SK-N-SH treated with all-trans-retinoic acid at 6 μM for 48 hours (cell line): ENCODE measurements at regions not wholly inside any gene's neighbourhood (a gene's known extent, or its start where the extent isn't known, plus 50 kb on each side); places are given as distances from the start of the nearest gene placed in this dataset.

Experiments used
- ARNTL ChIP-seq: fragments of 450-650 bp; formaldehyde crosslinking; IDR thresholded peaks from 2 replicates; pipeline ENCODE4 v1.5.0; 2020; ENCODE audit warnings: low read depth, mild to moderate bottlenecking, moderate library complexity, borderline replicate concordance
- GLIS3 ChIP-seq: fragments of 250-450 bp; sonication (Bioruptor Pico); IDR thresholded peaks from 2 replicates; pipeline ENCODE4 v1.5.0; 2020; ENCODE audit warnings: mild to moderate bottlenecking, moderate library complexity
- PPARA ChIP-seq: fragments of 250-450 bp; sonication (Bioruptor Pico); IDR thresholded peaks from 2 replicates; pipeline ENCODE4 v1.5.0; 2020; ENCODE audit warnings: mild to moderate bottlenecking, borderline replicate concordance
- RARB ChIP-seq: fragments of 250-450 bp; sonication (Bioruptor Pico); IDR thresholded peaks from 2 replicates; pipeline ENCODE4 v1.8.0; 2021; ENCODE audit warnings: mild to moderate bottlenecking, moderate library complexity
- TCF4 ChIP-seq: fragments of 250-450 bp; sonication (Bioruptor Pico); IDR thresholded peaks from 2 replicates; pipeline ENCODE4 v1.8.0; 2021; ENCODE audit warnings: mild to moderate bottlenecking, moderate library complexity, borderline replicate concordance
- ZC3H10 ChIP-seq: fragments of 250-450 bp; sonication (Bioruptor Pico); IDR thresholded peaks from 2 replicates; pipeline ENCODE4 v1.5.1; 2021; ENCODE audit warnings: mild to moderate bottlenecking, moderate library complexity
- ZFP30 ChIP-seq: fragments of 450-650 bp; formaldehyde crosslinking; IDR thresholded peaks from 2 replicates; pipeline ENCODE4 v1.5.0; 2022; ENCODE audit warnings: mild to moderate bottlenecking, moderate library complexity
- ZNF565 ChIP-seq: fragments of 450-650 bp; formaldehyde crosslinking; conservative IDR thresholded peaks from 2 replicates; pipeline ENCODE4 v1.5.0; 2020; ENCODE audit warnings: low read depth, mild to moderate bottlenecking, moderate library complexity
- TF ChIP-seq, protein P1 (sequence below): fragments of 250-450 bp; sonication (Bioruptor Pico); IDR thresholded peaks from 2 replicates; pipeline ENCODE4 v1.5.1; 2020; ENCODE audit warnings: low read depth, mild to moderate bottlenecking, moderate library complexity

DNA sequence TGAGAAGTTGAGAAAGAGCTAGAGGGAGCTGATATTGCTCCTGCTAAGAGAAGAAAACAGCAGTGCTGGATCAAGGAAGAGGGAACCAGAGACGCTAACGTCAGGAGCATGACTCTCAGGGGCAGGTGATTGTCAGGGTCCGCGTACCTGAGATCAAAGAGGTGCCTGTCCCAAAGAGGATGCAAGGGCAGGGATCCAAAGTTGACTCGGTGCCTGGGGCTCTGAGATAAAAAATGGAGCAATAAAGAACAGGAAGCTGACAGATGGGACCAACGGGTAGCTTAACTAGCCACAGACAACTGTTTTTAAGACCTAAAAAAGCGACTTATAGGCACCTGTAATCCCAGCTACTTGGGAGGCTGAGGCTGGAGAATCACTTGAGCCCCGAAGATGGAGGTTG, 517.8 kb downstream of the IRX1 start:
- TF ChIP-seq, protein P1, sequence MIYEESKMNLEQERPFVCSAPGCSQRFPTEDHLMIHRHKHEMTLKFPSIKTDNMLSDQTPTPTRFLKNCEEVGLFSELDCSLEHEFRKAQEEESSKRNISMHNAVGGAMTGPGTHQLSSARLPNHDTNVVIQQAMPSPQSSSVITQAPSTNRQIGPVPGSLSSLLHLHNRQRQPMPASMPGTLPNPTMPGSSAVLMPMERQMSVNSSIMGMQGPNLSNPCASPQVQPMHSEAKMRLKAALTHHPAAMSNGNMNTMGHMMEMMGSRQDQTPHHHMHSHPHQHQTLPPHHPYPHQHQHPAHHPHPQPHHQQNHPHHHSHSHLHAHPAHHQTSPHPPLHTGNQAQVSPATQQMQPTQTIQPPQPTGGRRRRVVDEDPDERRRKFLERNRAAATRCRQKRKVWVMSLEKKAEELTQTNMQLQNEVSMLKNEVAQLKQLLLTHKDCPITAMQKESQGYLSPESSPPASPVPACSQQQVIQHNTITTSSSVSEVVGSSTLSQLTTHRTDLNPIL (CRISPR knock-in tag) = no peak
- TF ChIP-seq ZC3H10 (CRISPR knock-in tag) (no peak), ZFP30 (CRISPR knock-in tag) (no peak), GLIS3 (no peak), PPARA (CRISPR knock-in tag) (no peak), ARNTL (CRISPR knock-in tag) (no peak), ZNF565 (CRISPR knock-in tag) (no peak), RARB (no peak), TCF4 (CRISPR knock-in tag) (no peak)
